HepG2 (cell line): ENCODE measurements at regions not wholly inside any gene's neighbourhood (a gene's known extent, or its start where the extent isn't known, plus 50 kb on each side); places are given as distances from the start of the nearest gene placed in this dataset.

Experiments used
- ATAC-seq: fragments of 200-7000 bp; cut with Tn5 transposase; 3 replicates; pipeline ENCODE4 v1.9.1; 2020; ENCODE audit warnings: mild to moderate bottlenecking, moderate library complexity
- BruUV-seq: library from RNA; stranded (reverse); fragments of 400-500 nt; replicated peaks from 2 replicates; lab custom pipeline; 2021; lab: Mats Ljungman, UMichigan
- CTCF ChIA-PET: fragments of 300-600 bp; formaldehyde crosslinking; extraction: SDS; loops from one replicate; lab custom pipeline; 2021; ENCODE audit warnings: low total read pairs, inconsistent platforms, low intra/inter-chr PET ratio; lab: Yijun Ruan, JAX
- POLR2A ChIA-PET: fragments of 350-600 bp; sonication (Branson Sonifier 250); formaldehyde crosslinking; loops from one replicate; lab custom pipeline; 2020; ENCODE audit warnings: antibody characterized with exemption, inconsistent platforms; lab: Yijun Ruan, JAX
- DNase-seq: peaks from one replicate; pipeline ENCODE4 v3.0.0-alpha.2; 2015; ENCODE audit warnings: low spot score
- FAIRE-seq: peaks from 3 replicates; lab custom pipeline; 2011; peaks lifted over from hg19 to GRCh38; lab: Jason Lieb, UNC
- H2AFZ ChIP-seq: one replicate; pipeline ENCODE4 v1.6.1; 2011; ENCODE audit warnings: low read length, inconsistent platforms
- H3K27ac ChIP-seq: fragments of 300-600 bp; 3 replicates; pipeline ENCODE4 v1.8.0; 2011; ENCODE audit warnings: mixed run types, mild to moderate bottlenecking, mixed read lengths, low read length, inconsistent platforms; ENCODE audit not compliant: insufficient read depth; ENCODE audit errors: extremely low read length
- H3K27me3 ChIP-seq, 2 experiments: fragments of 200-600 bp in 1 of 2; 2 replicates in 1 of 2; 3 replicates in 1 of 2; pipeline versions ENCODE4 v1.6.0 to v1.8.0; 2011; ENCODE audit warnings: low read length in 2 of 2, mild to moderate bottlenecking in 2 of 2, moderate library complexity in 2 of 2, inconsistent platforms in 1 of 2; ENCODE audit not compliant: insufficient read depth in 2 of 2, control insufficient read depth in 1 of 2
- H3K36me3 ChIP-seq, 2 experiments: fragments of 200-600 bp in 1 of 2; replicated peaks in 1 of 2; 2 replicates in 1 of 2; 3 replicates in 1 of 2; pipeline versions ENCODE4 v1.5.1 to v1.8.0; 2011; ENCODE audit warnings: low read length in 2 of 2, inconsistent platforms in 1 of 2; ENCODE audit not compliant: insufficient read depth in 2 of 2, control insufficient read depth in 1 of 2
- H3K4me1 ChIP-seq: 2 replicates; pipeline ENCODE4 v1.5.1; 2012; ENCODE audit warnings: low read length, inconsistent platforms; ENCODE audit not compliant: insufficient read depth
- H3K4me2 ChIP-seq: 2 replicates; pipeline ENCODE4 v1.6.0; 2011; ENCODE audit warnings: low read depth, low read length, inconsistent platforms
- H3K4me3 ChIP-seq, 3 experiments: fragments of 200-600 bp in 1 of 3; sonication (generic), shearing (Covaris generic) in 1 of 3; replicated peaks in 1 of 3; 2 replicates each; pipeline ENCODE4 v1.5.1; 2011 to 2016; ENCODE audit warnings: low read length in 3 of 3, inconsistent platforms in 2 of 3, low read depth in 2 of 3, mild to moderate bottlenecking in 2 of 3, control low read depth in 1 of 3, mixed read lengths in 1 of 3; ENCODE audit not compliant: insufficient read depth in 1 of 3
- H3K79me2 ChIP-seq: one replicate; pipeline ENCODE4 v1.6.1; 2011; ENCODE audit warnings: low read length, inconsistent platforms; ENCODE audit not compliant: insufficient read depth
- H3K9ac ChIP-seq: 2 replicates; pipeline ENCODE4 v1.6.0; 2011; ENCODE audit warnings: mild to moderate bottlenecking, low read depth, low read length, inconsistent platforms; ENCODE audit not compliant: insufficient read depth
- H3K9me3 ChIP-seq: 2 replicates; pipeline ENCODE4 v1.5.1; 2012; ENCODE audit warnings: mild to moderate bottlenecking, low read length
- H4K20me1 ChIP-seq: 2 replicates; pipeline ENCODE4 v1.6.0; 2011; ENCODE audit warnings: inconsistent platforms, mild to moderate bottlenecking, low read length, moderate library complexity; ENCODE audit not compliant: insufficient read depth
- CEBPB ChIP-seq: IDR thresholded peaks from 2 replicates; pipeline ENCODE4 v1.6.1; 2011; ENCODE audit warnings: low read depth, low read length, improper control_type of control experiment, borderline replicate concordance
- CHD4 ChIP-seq: fragments of 200-600 bp; sonication (generic); IDR thresholded peaks from 2 replicates; pipeline ENCODE4 v1.7.0; 2017; ENCODE audit warnings: mild to moderate bottlenecking, low read length, borderline replicate concordance
- KDM5B ChIP-seq: sonication (generic); formaldehyde crosslinking; IDR thresholded peaks from 2 replicates; pipeline ENCODE4 v1.4.0; 2020; ENCODE audit warnings: missing genetic modification reagents, mild to moderate bottlenecking, borderline replicate concordance
- MAFF ChIP-seq: IDR thresholded peaks from 2 replicates; pipeline ENCODE4 v1.6.1; 2011; ENCODE audit warnings: low read depth, low read length, improper control_type of control experiment
- MAFK ChIP-seq, 2 experiments: IDR thresholded peaks in 1 of 2; conservative IDR thresholded peaks in 1 of 2; 2 replicates each; pipeline ENCODE4 v1.6.1; 2011; ENCODE audit warnings: improper control_type of control experiment in 2 of 2, low read length in 2 of 2
- MYC ChIP-seq: sonication (generic); formaldehyde crosslinking; IDR thresholded peaks from 2 replicates; pipeline ENCODE4 v1.9.0; 2021; ENCODE audit warnings: missing genetic modification reagents, borderline replicate concordance
- POLR2AphosphoS2 ChIP-seq: IDR thresholded peaks from 2 replicates; pipeline ENCODE4 v1.6.1; 2011; ENCODE audit warnings: low read depth, low read length, improper control_type of control experiment
- SETDB1 ChIP-seq: sonication (generic); formaldehyde crosslinking; IDR thresholded peaks from 2 replicates; pipeline ENCODE4 v1.5.1; 2020; ENCODE audit warnings: missing genetic modification reagents, mild to moderate bottlenecking, borderline replicate concordance
- ZBED4 ChIP-seq: sonication (generic); formaldehyde crosslinking; IDR thresholded peaks from 2 replicates; pipeline ENCODE4 v1.4.0; 2020; ENCODE audit warnings: missing genetic modification reagents, borderline replicate concordance
- ZNF33A ChIP-seq: sonication (generic); formaldehyde crosslinking; IDR thresholded peaks from 2 replicates; pipeline ENCODE4 v1.5.1; 2020; ENCODE audit warnings: missing genetic modification reagents, mild to moderate bottlenecking, moderate library complexity, borderline replicate concordance
- ZNF484 ChIP-seq: sonication (generic); formaldehyde crosslinking; IDR thresholded peaks from 2 replicates; pipeline ENCODE4 v1.5.1; 2020; ENCODE audit warnings: mild to moderate bottlenecking, low read depth, missing genetic modification reagents, borderline replicate concordance
- ZNF558 ChIP-seq: sonication (generic); formaldehyde crosslinking; IDR thresholded peaks from 2 replicates; pipeline ENCODE4 v1.9.0; 2022; ENCODE audit warnings: mild to moderate bottlenecking, missing genetic modification reagents, borderline replicate concordance
- WGBS: methylation state at CpG from one replicate; pipeline ENCODE4 v1.1.6; 2017; ENCODE audit warnings: low lambda C conversion rate; 5-methylcytosine and 5-hydroxymethylcytosine counted together
- in situ Hi-C: cut with HindIII; loops from 2 replicates; pipeline ENCODE4 v1.10.0; 2017; ENCODE audit warnings: low pct_unique_long_range_greater_than_20kb; ENCODE audit not compliant: extremely low pct_ligation_motif_present
- intact Hi-C: fragments of 100-400 bp; cut with micrococcal nuclease; formaldehyde crosslinking; loops from one replicate; pipeline ENCODE4 v1.10.0; 2022; ENCODE audit not compliant: unreplicated experiment
- TF ChIP-seq, protein P1 (sequence below): sonication (generic); formaldehyde crosslinking; IDR thresholded peaks from 2 replicates; pipeline ENCODE4 v1.4.0; 2020; ENCODE audit warnings: mild to moderate bottlenecking, missing genetic modification reagents, borderline replicate concordance

DNA sequence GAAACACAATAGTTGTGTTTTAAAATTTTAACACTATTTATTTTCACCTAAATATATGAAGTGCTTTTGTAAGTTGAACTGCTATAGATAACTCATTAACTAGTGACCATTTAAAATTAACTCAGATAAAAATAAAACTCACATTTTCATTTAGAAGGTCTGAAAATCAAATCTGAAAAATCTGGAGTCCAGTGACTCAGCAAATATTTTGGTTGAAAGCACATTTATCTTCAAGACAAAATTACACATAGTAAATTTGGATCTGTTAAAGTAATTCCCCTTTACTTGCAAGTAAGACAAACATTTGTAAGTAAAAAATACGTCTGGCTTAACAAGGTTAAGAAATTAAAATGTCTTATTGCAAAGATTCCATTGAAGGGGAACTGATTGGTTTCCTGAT is 589.1 kb downstream of the TRIML1 start (continued):
- peak in 1 of 2 experiments; percentile 25; a peak in 1 of 4 replicates for TF ChIP-seq MAFK (conservative IDR thresholded peaks at IDR 0.05 in 1 of 2, IDR thresholded peaks at IDR 0.05 in 1 of 2; ENCODE audit: low read length in 2 of 2)
- TF ChIP-seq MAFF: 0 out of 2 replicates have a peak, but pooled peaks have one; percentile 19
- TF ChIP-seq KDM5B: no peak
- no peak for TF ChIP-seq POLR2AphosphoS2
- TF ChIP-seq, protein P1, sequence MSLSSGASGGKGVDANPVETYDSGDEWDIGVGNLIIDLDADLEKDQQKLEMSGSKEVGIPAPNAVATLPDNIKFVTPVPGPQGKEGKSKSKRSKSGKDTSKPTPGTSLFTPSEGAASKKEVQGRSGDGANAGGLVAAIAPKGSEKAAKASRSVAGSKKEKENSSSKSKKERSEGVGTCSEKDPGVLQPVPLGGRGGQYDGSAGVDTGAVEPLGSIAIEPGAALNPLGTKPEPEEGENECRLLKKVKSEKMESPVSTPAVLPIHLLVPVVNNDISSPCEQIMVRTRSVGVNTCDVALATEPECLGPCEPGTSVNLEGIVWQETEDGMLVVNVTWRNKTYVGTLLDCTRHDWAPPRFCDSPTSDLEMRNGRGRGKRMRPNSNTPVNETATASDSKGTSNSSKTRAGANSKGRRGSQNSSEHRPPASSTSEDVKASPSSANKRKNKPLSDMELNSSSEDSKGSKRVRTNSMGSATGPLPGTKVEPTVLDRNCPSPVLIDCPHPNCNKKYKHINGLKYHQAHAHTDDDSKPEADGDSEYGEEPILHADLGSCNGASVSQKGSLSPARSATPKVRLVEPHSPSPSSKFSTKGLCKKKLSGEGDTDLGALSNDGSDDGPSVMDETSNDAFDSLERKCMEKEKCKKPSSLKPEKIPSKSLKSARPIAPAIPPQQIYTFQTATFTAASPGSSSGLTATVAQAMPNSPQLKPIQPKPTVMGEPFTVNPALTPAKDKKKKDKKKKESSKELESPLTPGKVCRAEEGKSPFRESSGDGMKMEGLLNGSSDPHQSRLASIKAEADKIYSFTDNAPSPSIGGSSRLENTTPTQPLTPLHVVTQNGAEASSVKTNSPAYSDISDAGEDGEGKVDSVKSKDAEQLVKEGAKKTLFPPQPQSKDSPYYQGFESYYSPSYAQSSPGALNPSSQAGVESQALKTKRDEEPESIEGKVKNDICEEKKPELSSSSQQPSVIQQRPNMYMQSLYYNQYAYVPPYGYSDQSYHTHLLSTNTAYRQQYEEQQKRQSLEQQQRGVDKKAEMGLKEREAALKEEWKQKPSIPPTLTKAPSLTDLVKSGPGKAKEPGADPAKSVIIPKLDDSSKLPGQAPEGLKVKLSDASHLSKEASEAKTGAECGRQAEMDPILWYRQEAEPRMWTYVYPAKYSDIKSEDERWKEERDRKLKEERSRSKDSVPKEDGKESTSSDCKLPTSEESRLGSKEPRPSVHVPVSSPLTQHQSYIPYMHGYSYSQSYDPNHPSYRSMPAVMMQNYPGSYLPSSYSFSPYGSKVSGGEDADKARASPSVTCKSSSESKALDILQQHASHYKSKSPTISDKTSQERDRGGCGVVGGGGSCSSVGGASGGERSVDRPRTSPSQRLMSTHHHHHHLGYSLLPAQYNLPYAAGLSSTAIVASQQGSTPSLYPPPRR: no peak
- TF ChIP-seq ZNF558: no peak

DNA sequence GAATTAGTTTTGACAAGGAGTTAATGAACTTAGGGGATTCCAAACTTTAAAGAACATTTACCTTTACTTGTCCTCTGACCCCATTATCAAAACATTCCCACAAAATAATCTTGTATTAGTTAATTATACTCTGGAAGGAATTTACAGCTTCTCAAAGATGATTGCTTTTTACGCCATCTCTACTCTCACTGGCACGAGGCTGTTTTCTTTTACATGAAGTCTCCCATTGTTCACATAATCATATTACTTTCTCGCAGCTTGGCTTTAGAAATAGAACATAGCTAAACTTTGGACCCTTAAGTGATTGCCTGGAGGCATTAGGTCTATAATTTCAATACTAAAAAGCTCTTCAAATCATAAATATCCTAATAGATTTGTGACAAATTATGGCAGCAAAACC is 592.9 kb downstream of the TRIML1 start:
- Histone ChIP-seq H2AFZ (no peak overlapping the region), H3K27me3 (no peaks in the 10 kb centered on the region), H3K4me3 (no peak overlapping the region), H3K79me2 (no peaks in the 10 kb centered on the region), H3K9me3 (no peaks in the 10 kb centered on the region), H4K20me1 (no peaks in the 10 kb centered on the region), H3K9ac (no peak overlapping the region), H3K27ac (no peak overlapping the region), H3K4me1 (no peaks in the 10 kb centered on the region), H3K36me3 (no peaks in the 10 kb centered on the region), H3K4me2 (no peak overlapping the region)
- ATAC-seq (no peak), DNase-seq (no peak), FAIRE-seq (no peak)
- POLR2A ChIA-PET: no interaction called here
- CTCF ChIA-PET: no interaction called here
- BruUV-seq: no TSS peak
- TF ChIP-seq CEBPB (no peak), MYC (CRISPR knock-in tag) (no peak), ZNF33A (CRISPR knock-in tag) (no peak), ZNF484 (CRISPR knock-in tag) (no peak), SETDB1 (CRISPR knock-in tag) (no peak), ZBED4 (CRISPR knock-in tag) (no peak), CHD4 (no peak)
- intact Hi-C loops: no loop called here
- in situ Hi-C loops: no loop called here
- 5% methylated on average over 3 of the region's 3 CpGs for WGBS
